GM19324 (cell line): ENCODE measurements at regions not wholly inside any gene's neighbourhood (a gene's known extent, or its start where the extent isn't known, plus 50 kb on each side); places are given as distances from the start of the nearest gene placed in this dataset.
A peak's percentile ranks its signal among the peaks of the same experiment; 100 is the strongest.
"Not testable (repeated sequence)": the region's sequence is repeated elsewhere in the genome, so short reads cannot be mapped to it uniquely, and the experiment has no call there.

Experiments
- ATAC-seq: cut with Tn5 transposase; IDR thresholded peaks from one replicate; pipeline ENCODE4 v1.9.1; 2021; ENCODE audit warnings: mild to moderate bottlenecking, moderate library complexity; ENCODE audit not compliant: unreplicated experiment, low FRiP score

DNA sequence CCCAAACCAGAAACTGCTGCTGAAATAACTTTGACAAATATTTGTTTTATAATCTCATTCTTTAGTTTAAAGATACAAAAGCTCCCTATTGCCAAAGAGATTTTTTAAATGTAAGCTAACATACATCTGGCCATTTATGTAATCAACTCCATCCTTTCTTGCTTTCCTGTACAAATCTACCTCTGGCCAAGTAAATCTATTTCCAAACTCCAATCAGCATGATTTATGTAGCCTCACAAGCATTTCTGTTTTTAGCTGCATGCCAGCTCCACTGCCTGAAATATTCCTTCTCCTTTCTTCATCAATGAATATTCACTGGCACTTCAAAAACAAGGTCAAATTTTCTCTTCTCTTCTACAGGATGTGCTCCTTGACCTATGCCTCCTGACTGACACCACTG is 80.0 kb downstream of the SHOX2 start:
- ATAC-seq = no peak

DNA sequence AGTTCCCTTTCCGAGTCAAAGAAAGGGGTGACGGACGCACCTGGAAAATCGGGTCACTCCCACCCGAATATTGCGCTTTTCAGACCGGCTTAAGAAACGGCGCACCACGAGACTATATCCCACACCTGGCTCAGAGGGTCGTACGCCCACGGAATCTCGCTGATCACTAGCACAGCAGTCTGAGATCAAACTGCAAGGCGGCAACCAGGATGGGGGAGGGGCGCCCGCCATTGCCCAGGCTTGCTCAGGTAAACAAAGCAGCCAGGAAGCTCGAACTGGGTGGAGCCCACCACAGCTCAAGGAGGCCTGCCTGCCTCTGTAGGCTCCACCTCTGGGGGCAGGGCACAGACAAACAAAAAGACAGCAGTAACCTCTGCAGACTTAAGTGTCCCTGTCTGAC is 86.3 kb downstream of the SHOX2 start:
- ATAC-seq = not testable (repeated sequence)

DNA sequence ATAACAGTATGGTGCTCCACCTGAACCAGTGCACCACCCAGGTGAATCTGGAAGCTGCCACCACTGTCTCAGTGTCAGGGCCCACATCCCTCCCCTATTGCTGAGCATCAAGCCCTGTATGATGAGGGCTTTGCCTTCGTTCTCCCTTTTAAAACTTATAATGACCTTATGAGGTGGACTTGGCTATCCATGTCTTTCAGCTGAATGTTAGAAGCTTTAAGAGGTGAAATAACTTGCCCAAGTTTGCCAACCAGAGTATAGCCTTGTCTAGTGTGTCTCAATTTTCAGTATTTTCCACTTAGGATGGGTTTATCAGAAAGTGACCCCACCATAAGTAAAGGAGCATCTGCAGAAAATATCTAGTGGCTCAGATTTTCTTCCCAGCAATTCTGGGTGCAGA is 87.8 kb downstream of the SHOX2 start:
- ATAC-seq = no peak

DNA sequence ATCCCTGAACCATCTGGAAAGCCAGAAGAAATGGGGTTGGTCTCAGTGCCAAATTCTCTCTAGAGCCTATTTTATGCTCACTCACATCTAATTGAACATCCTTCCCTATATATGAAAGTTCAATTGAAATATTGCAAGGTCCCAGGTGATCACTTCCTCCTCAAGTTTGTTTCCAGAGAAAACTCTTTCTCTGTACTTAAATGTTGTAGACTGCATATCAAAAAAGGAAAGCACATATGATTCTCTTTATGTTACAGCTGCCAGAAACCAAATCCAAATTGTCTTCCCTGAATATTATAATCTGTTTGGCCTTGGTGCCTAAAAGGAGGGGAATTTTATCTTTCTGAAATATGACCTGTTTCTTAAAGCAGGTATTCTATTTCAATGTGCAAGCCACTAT is 93.3 kb downstream of the SHOX2 start:
- no peak for ATAC-seq

DNA sequence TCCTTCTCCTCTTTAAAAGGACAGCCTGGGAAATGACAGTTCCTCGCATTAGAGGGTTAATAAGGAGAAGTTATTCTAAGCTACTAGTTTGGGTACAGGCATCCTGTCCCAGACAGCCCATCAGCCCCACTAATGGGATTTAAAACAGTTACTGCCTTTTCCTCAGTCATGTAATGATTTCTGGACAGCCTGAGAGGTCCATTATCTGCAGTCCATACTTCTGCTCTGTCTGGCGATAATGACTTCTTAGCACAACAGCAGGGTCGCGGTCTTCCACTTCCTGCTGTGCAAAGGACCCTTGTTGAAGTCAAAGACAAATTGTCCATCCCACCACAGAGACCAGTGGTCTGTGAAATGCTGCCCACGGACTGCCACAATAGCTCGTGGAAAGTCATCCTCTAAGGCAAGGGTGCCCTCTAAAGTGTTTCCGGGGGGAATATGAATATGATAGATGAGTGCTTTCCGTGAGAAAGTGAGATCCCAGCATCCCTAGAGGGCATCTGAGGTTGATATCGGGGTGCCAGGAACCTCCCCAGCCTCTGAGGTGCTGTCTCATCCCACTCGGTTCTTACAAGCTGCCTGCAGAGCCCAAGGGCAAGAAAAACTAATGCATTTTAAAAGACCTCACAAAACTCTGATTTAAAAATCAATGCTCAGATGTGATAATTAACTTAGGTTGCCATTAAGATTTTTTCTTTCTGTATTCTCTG is 100.7 kb downstream of the SHOX2 start:
- no peak for ATAC-seq

DNA sequence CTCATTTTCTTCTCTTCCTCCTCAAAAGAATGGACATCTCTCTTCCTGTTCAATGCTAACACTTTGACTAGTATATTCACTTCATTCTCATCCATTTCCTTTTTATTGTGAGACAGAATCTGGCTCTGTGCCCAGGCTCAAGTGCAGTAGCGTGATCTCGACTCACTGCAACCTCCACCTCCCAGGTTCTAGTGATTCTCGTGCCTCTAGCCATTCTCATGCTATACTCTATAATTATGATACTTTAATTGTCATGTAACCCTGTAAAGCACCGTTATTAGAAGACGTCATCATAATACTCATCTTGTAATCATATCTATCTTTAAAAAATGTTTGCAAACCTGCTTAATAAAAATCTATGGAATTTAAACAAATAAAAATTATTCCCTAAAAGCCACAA is 107.0 kb downstream of the SHOX2 start:
- ATAC-seq = no peak

DNA sequence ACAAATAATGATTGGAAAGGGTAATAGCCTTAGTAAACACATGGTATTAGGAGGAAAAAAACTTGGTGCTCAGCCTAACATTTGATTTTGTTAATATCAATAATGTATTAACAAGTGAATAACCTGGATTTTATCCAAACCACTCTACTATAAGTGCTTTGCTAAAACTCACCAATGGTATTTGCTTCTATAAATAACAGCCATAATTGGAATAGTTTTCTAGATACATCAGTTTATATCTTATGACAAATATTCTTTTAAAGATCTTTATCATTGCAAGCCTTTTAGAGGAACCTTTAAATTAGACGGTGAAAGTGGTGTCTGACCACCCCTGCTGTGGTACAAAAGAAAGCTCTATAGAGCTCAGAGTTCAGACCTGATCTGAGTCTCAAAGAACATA is 123.9 kb downstream of the SHOX2 start:
- no peak for ATAC-seq

DNA sequence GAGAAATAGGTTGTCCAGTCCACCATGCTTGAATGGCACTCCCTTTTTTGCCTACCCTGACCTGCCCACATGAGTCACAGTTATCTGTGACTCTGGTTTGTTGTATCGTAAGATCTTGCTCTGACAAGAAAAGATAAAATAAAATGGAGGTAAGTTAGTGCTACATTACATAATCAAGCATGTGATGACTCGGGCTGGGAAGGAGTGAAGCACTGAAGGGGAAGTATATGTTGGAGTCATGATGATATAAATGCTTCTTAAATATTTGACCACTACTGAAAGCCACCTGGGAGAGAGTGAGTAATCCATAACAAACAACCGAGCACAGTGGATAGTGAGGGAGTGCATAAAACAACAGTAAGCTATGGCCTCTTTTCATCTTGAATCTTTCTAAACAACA is 124.4 kb downstream of the SHOX2 start:
- ATAC-seq = no peak

DNA sequence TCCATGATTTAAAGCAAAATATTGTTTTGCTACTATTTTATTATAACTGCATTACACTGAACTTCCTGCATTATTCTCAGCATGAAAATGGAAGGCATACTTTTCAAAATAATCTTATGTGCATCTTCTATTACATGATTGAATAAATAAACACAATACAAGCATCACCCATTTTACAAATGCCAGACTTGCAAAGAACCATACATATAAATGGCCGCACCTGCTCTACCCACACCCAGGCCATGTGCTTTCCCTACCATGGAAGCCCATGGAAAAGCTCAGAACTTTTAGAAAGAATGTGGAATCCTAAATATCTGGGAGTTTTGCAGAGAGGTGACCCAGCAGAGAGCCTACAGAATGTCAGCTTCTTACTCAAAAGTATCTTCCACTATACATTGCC is 127.2 kb downstream of the SHOX2 start:
- no peak for ATAC-seq

DNA sequence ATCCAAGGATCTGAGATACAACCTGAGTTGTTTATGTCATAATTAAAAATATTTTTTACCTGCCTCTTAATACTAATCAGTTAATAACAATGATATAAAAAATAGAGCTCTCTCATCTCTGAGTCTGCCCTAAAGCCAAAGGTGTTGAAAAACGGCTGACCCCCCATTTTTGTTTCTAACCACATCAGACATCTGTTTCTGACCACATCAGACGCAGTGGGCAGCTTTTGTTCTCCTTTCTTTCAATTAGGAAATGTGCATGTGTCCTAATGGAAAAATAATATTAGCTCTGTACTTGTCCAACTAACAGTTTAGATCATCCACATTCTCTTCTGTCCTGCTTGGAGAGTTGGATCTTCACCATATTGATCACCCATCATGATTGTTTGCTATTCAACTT is 144.6 kb downstream of the SHOX2 start:
- ATAC-seq = no peak

DNA sequence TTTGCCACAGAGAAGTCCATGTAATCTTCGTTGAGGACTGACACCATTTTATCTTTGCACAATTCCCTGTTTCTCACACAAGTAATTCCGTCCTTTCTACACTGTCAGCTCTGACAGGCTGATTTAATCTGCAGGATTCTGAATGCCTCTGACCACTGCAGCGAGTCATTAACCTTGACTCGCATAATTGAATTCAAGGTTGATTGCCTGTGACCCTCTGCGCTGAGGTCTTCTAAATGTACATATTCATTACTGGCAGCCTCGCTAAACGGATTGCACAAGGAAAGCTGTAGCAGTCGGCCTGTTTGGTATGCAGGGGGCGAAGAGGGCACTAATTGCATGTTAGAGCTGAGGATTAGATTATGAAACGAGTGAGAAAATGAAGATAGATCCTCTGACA is 147.8 kb downstream of the SHOX2 start:
- no peak for ATAC-seq

DNA sequence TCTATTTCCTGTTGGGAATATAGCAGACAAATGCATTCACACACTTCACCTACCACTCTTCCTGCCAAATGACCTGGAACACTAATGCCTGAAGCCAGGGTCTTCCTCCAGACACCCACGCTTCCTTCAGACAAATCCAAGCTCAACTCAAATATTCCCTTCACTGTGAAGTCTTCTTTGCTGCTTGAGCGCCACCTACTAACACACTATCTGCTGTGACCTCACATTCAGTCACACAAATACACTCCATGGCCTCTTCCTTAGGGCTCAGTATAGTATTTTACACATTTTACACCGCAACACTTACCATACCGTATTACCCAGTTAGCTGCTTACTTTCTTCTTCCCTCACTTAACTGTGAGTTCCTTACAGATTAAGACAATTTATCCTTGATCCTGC is 149.4 kb downstream of the SHOX2 start:
- ATAC-seq = no peak

DNA sequence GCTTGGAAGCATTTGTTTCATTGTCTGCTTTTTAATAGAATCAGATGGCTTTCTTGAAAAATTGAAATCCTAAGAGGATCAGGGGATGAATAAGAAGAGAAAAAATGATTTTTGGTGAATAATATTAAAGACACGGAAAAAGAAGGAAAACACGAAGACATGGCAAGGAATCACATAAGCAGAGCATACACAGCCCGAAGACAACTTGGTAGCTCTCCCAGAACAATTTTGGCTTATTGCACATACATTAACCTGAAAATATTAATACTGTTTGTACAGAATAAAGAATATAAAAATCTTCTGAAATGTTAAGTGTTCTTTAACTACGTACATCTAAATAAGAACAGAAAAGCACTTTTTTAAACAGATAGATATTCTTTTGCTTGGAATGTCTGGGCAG is 150.0 kb downstream of the SHOX2 start:
- no peak for ATAC-seq

DNA sequence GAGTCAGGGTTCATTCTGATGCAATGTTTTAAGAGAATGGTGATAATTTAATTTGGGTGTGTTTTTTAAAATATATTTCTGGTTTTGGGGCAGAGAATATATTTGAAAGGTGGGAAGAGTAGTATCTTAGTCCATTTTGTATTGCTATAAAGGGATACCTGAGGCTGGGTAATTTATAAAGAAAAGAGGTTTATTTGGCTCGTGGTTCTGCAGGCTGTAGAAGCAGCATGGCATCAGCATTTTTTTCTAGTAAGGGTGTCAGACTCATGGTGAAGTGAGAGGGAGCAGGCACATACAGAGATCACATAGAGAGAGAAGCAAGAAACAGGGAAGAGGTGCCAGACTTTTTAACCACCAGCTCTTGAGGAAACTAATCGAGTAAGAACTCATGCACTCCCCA is 152.7 kb downstream of the SHOX2 start:
- no peak for ATAC-seq

DNA sequence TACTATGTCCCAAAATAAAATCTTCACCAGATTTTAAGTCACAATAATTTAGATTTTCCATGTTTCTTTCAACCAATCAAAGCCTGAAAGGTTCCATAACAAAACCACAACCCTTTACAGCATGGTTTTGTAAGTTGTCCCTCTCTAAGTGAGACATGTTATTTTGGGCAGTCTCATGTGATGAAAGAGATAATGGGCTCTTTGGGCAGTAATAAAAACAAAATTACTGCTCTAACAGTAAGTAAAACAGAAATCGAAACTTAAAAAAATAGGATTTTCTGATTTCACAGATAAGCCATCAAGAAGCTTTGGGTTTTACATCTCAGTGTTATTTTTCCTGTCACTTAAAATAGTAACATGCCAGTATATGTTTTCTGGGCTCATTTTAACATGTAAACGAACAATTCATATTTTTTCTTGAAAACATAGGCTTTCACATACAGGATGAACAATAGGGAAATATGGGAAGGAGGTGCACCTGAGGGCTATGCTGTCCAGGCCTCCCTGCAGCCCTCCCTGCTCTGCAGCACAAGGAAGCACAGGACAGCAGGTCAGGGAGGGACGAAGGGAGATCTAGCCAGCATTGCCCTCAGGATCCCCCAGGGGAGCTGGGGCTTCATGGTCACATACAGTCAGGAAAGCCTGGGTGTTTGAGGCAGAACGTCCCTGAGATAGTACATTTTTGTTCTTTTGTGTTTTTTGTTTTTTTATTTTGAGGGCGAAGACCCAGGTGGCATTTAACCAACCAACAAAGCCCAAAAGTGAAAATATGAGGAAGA is 157.4 kb downstream of the SHOX2 start:
- ATAC-seq = no peak

DNA sequence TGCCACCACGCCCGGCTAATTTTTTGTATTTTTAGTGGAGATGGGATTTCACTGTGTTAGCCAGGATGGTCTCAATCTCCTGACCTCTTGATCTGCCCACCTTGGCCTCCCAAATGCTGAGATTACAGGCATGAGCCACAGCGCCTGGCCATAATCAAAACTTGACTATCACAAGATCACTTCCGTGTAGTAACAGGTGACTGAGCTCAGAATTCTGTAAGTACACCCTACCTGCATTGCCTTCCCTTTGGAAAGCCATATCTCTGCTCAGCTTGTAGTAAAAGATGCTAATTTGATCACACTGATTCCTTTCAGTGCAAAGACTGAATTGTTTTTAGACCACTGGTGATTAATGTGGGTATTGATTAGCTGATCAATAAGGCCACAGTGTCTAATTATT is 167.1 kb downstream of the SHOX2 start:
- no peak for ATAC-seq

DNA sequence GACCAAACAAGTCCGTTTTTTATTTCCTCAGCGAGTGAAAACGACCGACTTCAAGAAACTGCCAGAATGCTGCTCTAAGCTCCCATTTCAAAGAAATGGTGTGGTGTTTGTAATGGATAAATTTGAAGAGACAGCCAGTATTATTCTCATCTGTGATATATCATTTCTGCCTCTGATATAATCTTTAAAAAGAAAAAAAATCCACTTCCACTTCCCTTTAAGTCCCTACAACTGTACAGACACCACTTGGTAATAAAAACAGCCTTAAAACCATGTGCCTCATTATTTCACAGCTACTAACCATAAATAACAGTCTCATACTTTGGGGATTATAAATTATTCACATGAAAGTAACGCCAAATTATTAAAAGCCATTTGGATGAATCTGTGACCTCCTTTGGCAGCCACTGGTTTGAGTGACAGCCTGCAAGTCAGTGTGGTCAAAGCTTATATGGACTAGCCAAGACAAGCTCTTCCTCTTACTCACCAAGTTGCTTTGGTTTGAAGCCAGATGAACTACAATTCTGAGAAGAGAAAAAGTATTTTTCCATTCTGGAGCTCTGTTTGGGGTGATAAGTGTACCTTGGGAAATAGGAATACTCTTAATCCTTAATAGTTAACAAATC is 168.0 kb downstream of the SHOX2 start:
- ATAC-seq = no peak

DNA sequence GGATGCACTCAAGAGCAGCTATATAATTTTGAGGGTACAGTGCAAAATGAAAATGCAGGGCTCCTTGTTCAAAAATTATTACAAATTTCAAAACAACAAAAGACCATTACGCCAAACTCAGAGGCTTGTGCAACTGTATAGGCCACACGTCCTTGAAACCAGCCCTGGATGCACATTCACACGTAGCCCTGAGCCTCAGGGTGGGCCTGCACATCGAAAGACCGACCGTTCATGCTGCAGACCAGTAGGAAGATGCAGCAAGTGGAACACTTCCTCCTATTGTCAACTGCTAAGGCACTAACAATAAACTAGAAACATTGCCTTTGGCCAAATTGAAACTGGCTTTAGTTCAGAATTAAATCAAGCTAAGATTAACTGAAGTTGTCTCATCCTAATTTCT is 174.7 kb downstream of the SHOX2 start:
- ATAC-seq = no peak

DNA sequence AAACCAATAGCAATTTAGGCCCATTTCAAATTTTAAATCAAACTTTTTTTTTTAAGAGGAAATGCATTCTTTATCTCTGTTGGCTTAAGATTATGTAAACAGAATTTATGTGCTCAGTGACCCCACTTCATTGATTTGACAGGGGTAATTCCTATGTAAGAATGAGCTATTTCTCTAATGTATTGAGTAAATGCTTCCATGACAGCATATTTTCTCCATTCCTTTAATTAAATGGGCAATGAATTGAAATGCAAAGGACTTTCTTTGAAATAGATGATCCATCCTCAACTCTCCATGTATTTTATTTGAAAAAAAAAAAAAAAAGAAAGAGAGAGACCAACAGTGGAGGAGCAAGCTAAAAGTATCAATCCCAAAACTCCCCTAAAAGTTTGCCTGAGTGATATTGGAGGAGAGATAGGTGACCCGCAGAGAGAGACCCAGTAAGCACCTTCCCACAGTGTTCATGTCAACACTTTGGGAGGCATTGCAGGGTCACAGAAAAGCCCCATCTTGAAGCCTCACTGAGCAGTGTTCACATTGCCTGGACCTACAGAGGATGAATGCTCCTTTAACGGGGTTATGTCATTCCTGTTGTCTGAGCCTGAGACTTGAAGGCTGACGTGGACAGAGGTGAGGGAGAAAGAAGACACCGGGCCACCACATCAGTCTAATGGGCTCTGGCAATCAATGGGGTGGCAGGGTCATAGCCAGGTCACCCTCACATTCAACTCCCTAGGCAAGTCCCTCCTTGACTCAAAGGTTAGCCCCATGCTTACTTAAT is 176.0 kb downstream of the SHOX2 start:
- ATAC-seq = no peak

DNA sequence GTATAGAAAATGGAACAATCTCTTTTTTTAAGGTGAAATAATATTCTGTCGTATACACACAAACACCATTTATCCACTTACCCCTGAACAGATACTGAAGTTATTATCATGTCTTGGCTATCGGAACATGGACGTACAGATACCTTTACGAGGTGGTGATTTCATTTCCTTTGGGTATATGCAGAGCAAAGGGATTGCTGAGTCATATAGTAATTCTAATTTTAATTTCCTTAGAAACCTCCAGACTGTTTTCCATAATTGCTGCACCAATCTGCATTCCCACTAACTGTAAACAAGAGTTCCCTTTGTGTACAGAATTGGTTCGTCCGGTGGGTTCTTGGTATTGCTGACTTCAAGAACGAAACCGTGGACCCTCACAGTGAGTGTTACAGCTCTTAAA is 179.4 kb downstream of the SHOX2 start:
- no peak for ATAC-seq

DNA sequence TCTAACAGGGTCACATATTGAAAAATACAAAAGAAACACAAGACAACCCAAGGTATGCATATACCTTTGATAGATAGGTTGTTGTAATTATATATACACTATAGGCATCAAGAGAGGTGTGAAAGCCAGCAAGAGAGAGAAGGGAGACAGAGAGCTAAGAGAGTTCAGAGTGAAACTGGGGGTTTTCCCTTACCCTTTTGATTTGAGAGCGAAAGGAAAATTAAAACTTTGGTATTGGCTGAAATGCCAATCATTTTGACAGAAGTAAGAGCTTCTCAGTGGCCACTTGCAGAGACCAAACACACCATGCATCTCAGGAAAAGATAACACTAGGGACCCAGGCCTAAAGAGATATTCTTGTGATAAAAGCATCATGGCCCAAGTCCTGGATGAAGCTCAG is 183.6 kb downstream of the SHOX2 start:
- ATAC-seq = peak; percentile 87
